Glutamatergic neuron (in vitro differentiated cells): ENCODE measurements at regions not wholly inside any gene's neighbourhood (a gene's known extent, or its start where the extent isn't known, plus 50 kb on each side); places are given as distances from the start of the nearest gene placed in this dataset.

Experiments
- DNase-seq: peaks from one replicate; pipeline ENCODE4 v3.0.0; 2022
- H3K27ac Mint-ChIP-seq: one replicate; pipeline ENCODE4 v1.8.0; 2020; ENCODE audit warnings: mild to moderate bottlenecking, mixed read lengths, inconsistent platforms; ENCODE audit not compliant: unreplicated experiment
- H3K27me3 Mint-ChIP-seq: one replicate; pipeline ENCODE4 v1.8.0; 2020; ENCODE audit warnings: mild to moderate bottlenecking, moderate library complexity, mixed read lengths, inconsistent platforms; ENCODE audit not compliant: unreplicated experiment
- H3K36me3 Mint-ChIP-seq: one replicate; pipeline ENCODE4 v1.8.0; 2020; ENCODE audit warnings: mild to moderate bottlenecking, mixed read lengths, inconsistent platforms; ENCODE audit not compliant: unreplicated experiment
- H3K4me1 Mint-ChIP-seq: one replicate; pipeline ENCODE4 v1.8.0; 2020; ENCODE audit warnings: mild to moderate bottlenecking, low read depth, mixed read lengths, inconsistent platforms; ENCODE audit not compliant: unreplicated experiment
- H3K4me3 Mint-ChIP-seq: one replicate; pipeline ENCODE4 v1.8.0; 2020; ENCODE audit warnings: mild to moderate bottlenecking, mixed read lengths, inconsistent platforms; ENCODE audit not compliant: unreplicated experiment
- H3K9me3 Mint-ChIP-seq: one replicate; pipeline ENCODE4 v1.8.0; 2020; ENCODE audit warnings: mild to moderate bottlenecking, moderate library complexity, mixed read lengths, inconsistent platforms; ENCODE audit not compliant: unreplicated experiment
- TF ChIP-seq, protein P1 (sequence below): fragments of 200-600 bp; sonication (generic); IDR thresholded peaks from one replicate; pipeline ENCODE4 v1.5.0; 2021; ENCODE audit not compliant: partially characterized antibody, unreplicated experiment

GRCh38 chr12:69008520-69008919 lies 75.5 kb upstream of the CPM start:
- no peaks in the 10 kb centered on the region for H3K9me3 Mint-ChIP-seq
- peaks cover 8% of the 10 kb centered on the region for H3K4me1 Mint-ChIP-seq
- H3K27ac Mint-ChIP-seq = no peak overlapping the region
- peaks cover 3% of the 10 kb centered on the region for H3K27me3 Mint-ChIP-seq
- H3K4me3 Mint-ChIP-seq = no peak overlapping the region
- TF ChIP-seq, protein P1, sequence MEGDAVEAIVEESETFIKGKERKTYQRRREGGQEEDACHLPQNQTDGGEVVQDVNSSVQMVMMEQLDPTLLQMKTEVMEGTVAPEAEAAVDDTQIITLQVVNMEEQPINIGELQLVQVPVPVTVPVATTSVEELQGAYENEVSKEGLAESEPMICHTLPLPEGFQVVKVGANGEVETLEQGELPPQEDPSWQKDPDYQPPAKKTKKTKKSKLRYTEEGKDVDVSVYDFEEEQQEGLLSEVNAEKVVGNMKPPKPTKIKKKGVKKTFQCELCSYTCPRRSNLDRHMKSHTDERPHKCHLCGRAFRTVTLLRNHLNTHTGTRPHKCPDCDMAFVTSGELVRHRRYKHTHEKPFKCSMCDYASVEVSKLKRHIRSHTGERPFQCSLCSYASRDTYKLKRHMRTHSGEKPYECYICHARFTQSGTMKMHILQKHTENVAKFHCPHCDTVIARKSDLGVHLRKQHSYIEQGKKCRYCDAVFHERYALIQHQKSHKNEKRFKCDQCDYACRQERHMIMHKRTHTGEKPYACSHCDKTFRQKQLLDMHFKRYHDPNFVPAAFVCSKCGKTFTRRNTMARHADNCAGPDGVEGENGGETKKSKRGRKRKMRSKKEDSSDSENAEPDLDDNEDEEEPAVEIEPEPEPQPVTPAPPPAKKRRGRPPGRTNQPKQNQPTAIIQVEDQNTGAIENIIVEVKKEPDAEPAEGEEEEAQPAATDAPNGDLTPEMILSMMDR = no peak
- no peaks in the 10 kb centered on the region for H3K36me3 Mint-ChIP-seq
- DNase-seq = no peak

- H3K4me1 Mint-ChIP-seq = no peaks in the 10 kb centered on the region
- TF ChIP-seq, protein P1 = no peak
- H3K27ac Mint-ChIP-seq = no peak overlapping the region
- peaks cover 3% of the 10 kb centered on the region for H3K27me3 Mint-ChIP-seq
- no peaks in the 10 kb centered on the region for H3K36me3 Mint-ChIP-seq
- H3K9me3 Mint-ChIP-seq = no peaks in the 10 kb centered on the region
- no peak for DNase-seq
- H3K4me3 Mint-ChIP-seq = no peak overlapping the region
Measured at GRCh38 chr12:69014047-69014446, 81.1 kb upstream of the CPM start.

- H3K4me3 Mint-ChIP-seq = no peak overlapping the region
- peaks cover 3% of the 10 kb centered on the region for H3K27me3 Mint-ChIP-seq
- H3K9me3 Mint-ChIP-seq = no peaks in the 10 kb centered on the region
- H3K36me3 Mint-ChIP-seq = no peaks in the 10 kb centered on the region
- H3K27ac Mint-ChIP-seq = no peak overlapping the region
- no peak for DNase-seq
- TF ChIP-seq, protein P1 = no peak
- H3K4me1 Mint-ChIP-seq = no peaks in the 10 kb centered on the region
Measured at GRCh38 chr12:69015017-69015416, 82.0 kb upstream of the CPM start.

GRCh38 chr12:69015831-69016230 lies 82.9 kb upstream of the CPM start:
- no peak overlapping the region for H3K27ac Mint-ChIP-seq
- no peaks in the 10 kb centered on the region for H3K36me3 Mint-ChIP-seq
- no peak for DNase-seq
- H3K9me3 Mint-ChIP-seq = no peaks in the 10 kb centered on the region
- H3K4me1 Mint-ChIP-seq = no peaks in the 10 kb centered on the region
- no peak overlapping the region for H3K4me3 Mint-ChIP-seq
- TF ChIP-seq, protein P1 = no peak
- peaks cover 3% of the 10 kb centered on the region for H3K27me3 Mint-ChIP-seq

DNA sequence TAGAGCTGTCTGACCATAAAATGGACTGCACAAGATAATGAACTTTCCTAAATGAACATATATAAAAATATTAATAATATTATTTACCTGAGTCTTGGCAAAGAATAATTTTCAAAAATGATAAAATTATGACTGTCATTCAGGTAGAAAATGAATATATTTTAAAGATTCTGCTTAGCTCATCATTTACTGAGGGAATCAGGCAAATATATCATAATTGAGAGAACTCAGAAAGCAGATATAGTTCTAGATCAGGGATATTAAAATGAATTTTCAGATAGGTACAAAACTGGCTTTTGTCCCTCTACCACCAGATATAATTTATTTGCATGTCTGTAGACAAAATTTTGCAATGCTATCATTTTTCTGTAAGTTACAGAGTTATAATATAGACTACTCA lies 86.1 kb upstream of the CPM start:
- Mint-ChIP-seq H3K4me1 (no peaks in the 10 kb centered on the region), H3K4me3 (no peak overlapping the region), H3K36me3 (no peaks in the 10 kb centered on the region), H3K27me3 (no peaks in the 10 kb centered on the region), H3K27ac (no peak overlapping the region), H3K9me3 (no peaks in the 10 kb centered on the region)
- TF ChIP-seq, protein P1 = no peak
- no peak for DNase-seq
